DOHH2 (cell line): ENCODE measurements at regions not wholly inside any gene's neighbourhood (a gene's known extent, or its start where the extent isn't known, plus 50 kb on each side); places are given as distances from the start of the nearest gene placed in this dataset.

Experiments
- CTCF ChIP-seq: fragments of 200-600 bp; sonication (generic); IDR thresholded peaks from one replicate; pipeline ENCODE4 v1.5.1; 2014; ENCODE audit warnings: antibody characterized with exemption, mild to moderate bottlenecking, low read depth, low read length; ENCODE audit not compliant: poor library complexity, severe bottlenecking
- EZH2phosphoT487 ChIP-seq: fragments of 200-600 bp; sonication (generic); IDR thresholded peaks from 2 replicates; pipeline ENCODE4 v1.6.1; 2017; ENCODE audit warnings: borderline replicate concordance, mild to moderate bottlenecking, antibody characterized with exemption, low read length, moderate library complexity, mixed read lengths

GRCh38 chr17:69734656-69735055 lies 320.2 kb downstream of the MAP2K6 start:
- TF ChIP-seq CTCF (no peak), EZH2phosphoT487 (no peak)
